Posterior vena cava (tissue), 2 donors: ENCODE measurements at regions not wholly inside any gene's neighbourhood (a gene's known extent, or its start where the extent isn't known, plus 50 kb on each side); places are given as distances from the start of the nearest gene placed in this dataset.

Source experiments
- DNase-seq: peaks from one replicate; pipeline ENCODE4 v3.0.0-alpha.2; 2020; ENCODE audit warnings: low spot score
- intact Hi-C, 2 donors: fragments of 100-400 bp; cut with DNase I; formaldehyde crosslinking; loops; one replicate each; pipeline versions ENCODE4 v1.14.1 to v1.14.2; 2022 to 2023
- donor health status: DM: yes; HTN: yes; CAD: no.
- donor health status: DM: yes; HTN: yes; CAD: no.

DNA sequence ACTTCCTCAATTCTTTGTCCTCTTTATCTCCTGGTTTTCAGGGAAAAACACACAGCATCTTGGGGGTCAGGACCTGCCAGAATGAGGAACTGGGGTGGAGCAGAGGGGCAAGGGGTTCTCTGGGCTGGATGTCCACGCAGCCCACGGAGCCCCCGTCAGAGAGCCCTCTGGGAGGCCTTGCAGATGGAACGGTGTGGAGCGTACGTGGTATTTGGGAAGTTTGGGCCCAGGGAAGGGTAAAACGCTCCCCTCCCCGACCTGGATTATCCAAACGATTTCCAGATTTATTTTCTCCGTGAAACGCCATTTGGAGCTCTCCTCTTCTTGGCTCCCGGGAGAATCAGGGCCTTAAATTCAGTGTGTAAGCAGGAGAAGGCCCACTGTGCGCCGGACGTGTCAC lies 51.7 kb upstream of the ZNF536 start:
- no peak for DNase-seq
- intact Hi-C loops, result no loop called here

DNA sequence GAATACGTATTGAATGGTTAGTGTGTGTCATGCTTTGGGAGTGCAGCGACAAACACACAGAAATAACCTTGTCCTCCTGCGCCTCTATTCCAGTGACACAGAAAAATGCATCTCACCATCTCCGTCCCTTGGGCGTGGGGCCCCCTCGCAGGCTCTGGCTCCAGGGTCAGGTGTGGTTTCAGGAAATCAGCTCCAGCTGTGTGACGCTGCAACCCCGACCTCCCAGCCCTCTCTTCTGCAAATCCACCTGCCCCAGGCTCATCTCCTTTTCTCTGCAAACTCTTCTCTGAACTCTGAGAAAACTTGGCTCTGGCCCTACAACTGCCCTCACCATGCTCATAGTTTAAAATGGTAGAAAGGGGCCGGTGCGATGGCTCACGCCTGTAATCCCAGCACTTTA lies 51.3 kb upstream of the ZNF536 start:
- DNase-seq, result no peak

More for the DNA sequence above, 51.3 kb upstream of the ZNF536 start:
- intact Hi-C loops, result no loop called here
